Brain microvascular endothelial cell (primary cell): ENCODE measurements at regions not wholly inside any gene's neighbourhood (a gene's known extent, or its start where the extent isn't known, plus 50 kb on each side); places are given as distances from the start of the nearest gene placed in this dataset.

Source experiments
- DNase-seq: peaks from one replicate; pipeline ENCODE4 v3.0.0-alpha.2; 2020
- H3K27ac ChIP-seq: fragments of 250-450 bp; sonication (Bioruptor Pico); 2 replicates; pipeline ENCODE4 v1.5.1; 2020; ENCODE audit warnings: mild to moderate bottlenecking, moderate library complexity
- H3K27me3 ChIP-seq: fragments of 250-450 bp; sonication (Bioruptor Pico); replicated peaks from 2 replicates; pipeline ENCODE4 v1.5.1; 2020; ENCODE audit warnings: mild to moderate bottlenecking
- H3K36me3 ChIP-seq: fragments of 250-450 bp; sonication (Bioruptor Pico); replicated peaks from 2 replicates; pipeline ENCODE4 v1.5.1; 2020; ENCODE audit warnings: mild to moderate bottlenecking
- H3K4me3 ChIP-seq: 2 replicates; pipeline ENCODE4 v1.5.1; 2011; ENCODE audit warnings: low read depth, mild to moderate bottlenecking, control low read depth, low read length, moderate library complexity
- in situ Hi-C: cut with HindIII; loops from 2 replicates; pipeline ENCODE4 v1.10.0; 2017; ENCODE audit warnings: low sequenced_read_pairs, low pct_ligation_motif_present
- TF ChIP-seq, protein P1 (sequence below): IDR thresholded peaks from 2 replicates; pipeline ENCODE4 v1.5.1; 2011; ENCODE audit warnings: low read depth, mild to moderate bottlenecking, moderate library complexity, low read length, control low read depth, inconsistent platforms; ENCODE audit errors: missing control alignments

DNA sequence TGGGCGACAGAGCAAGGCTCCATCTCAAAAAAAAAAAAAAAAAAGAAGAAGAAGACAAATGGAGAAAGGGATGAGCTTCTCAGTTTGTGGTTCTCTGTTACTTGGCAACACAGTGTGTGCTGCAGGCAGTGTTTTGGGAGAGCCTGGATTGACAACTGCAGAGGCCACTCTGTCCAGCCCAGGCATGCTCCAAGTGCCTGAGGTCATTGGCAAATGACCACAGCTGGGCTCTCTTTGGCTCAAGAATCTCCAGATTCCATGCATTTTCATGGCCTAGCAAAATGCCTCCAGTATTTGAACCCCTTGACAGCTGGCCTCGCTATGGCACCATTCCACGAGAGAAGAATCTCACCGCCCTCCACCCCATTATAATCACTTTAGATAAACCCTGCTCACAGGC is 126.2 kb downstream of the ANKRD60 start:
- no peaks in the 10 kb centered on the region for H3K27me3 ChIP-seq
- no peaks in the 10 kb centered on the region for H3K36me3 ChIP-seq
- in situ Hi-C loops = no loop called here
- TF ChIP-seq, protein P1, sequence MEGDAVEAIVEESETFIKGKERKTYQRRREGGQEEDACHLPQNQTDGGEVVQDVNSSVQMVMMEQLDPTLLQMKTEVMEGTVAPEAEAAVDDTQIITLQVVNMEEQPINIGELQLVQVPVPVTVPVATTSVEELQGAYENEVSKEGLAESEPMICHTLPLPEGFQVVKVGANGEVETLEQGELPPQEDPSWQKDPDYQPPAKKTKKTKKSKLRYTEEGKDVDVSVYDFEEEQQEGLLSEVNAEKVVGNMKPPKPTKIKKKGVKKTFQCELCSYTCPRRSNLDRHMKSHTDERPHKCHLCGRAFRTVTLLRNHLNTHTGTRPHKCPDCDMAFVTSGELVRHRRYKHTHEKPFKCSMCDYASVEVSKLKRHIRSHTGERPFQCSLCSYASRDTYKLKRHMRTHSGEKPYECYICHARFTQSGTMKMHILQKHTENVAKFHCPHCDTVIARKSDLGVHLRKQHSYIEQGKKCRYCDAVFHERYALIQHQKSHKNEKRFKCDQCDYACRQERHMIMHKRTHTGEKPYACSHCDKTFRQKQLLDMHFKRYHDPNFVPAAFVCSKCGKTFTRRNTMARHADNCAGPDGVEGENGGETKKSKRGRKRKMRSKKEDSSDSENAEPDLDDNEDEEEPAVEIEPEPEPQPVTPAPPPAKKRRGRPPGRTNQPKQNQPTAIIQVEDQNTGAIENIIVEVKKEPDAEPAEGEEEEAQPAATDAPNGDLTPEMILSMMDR = no peak
- H3K27ac ChIP-seq = no peak overlapping the region
- H3K4me3 ChIP-seq = no peak overlapping the region
- DNase-seq = no peak

DNA sequence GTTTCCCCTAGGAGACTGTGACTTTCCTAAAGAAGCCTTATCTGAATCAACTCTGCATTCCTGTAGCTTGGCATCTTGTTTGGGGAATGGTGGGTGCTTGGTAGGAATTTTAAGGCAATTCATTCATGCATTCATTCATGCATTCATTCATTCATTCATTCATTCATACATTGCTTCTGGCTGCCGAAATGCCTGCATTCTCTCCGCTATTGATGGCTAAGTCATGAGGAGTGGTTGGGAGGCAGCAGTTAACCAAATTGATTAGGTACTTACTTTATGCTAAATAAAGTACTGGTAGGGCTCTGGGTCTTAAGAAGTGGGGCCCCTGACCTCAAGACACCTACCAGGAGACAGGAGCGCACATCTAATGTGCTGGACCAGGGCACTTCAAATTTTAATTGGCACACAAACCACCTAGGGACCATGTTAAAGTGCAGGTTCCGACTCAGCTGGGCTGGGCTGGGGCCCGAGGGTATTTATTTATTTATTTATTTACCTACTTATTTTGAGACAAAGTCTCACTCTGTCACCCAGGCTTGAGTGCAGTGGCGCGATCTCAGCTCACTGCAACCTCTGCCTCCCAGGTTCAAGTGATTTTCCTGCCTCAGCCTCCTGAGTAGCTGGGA is 127.6 kb downstream of the ANKRD60 start:
- Histone ChIP-seq H3K27me3 (no peaks in the 10 kb centered on the region), H3K4me3 (no peak overlapping the region), H3K36me3 (no peaks in the 10 kb centered on the region), H3K27ac (no peak overlapping the region)
- DNase-seq = no peak
- in situ Hi-C loops = no loop called here
- TF ChIP-seq, protein P1 = no peak

DNA sequence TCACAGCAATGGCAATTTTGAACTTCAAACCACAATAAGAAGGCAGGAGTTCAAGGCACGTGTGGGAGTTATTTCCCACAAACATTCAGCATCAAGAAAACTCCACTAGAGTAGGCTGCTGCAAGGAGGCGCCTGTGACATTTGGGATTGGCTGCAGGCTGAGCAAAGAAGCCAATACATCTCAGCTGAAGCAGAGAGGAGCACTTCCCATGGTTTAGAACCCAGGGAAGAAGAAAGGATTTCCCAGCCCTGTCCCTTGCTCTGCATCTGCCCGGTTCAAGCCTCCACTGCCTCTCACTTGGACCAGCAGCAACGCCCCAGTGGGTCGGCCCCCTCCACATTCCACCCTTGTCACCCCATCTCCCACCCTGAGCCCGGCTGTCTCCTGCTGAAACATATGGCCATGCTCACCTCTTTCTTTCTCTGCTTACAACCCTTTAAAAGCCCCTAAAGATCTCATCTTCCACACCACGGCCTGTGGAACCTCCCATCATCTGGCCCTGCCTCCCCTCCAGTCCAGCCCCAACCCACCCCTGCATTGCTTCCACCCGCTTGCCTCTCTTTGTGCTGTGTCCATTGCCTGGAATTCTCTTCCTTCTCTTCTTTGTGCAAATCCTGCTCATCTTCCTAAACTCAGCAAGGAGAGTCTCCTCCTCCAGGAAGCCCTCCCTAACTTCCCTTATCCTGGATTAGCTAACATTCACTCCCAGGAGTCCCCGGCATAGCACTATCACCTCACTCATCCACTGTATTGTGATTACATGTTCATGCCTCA is 128.3 kb downstream of the ANKRD60 start:
- no peaks in the 10 kb centered on the region for H3K36me3 ChIP-seq
- no peak overlapping the region for H3K27ac ChIP-seq
- H3K4me3 ChIP-seq = no peak overlapping the region
- TF ChIP-seq, protein P1 = no peak
- DNase-seq = no peak
- H3K27me3 ChIP-seq = no peaks in the 10 kb centered on the region
- in situ Hi-C loops = no loop called here

DNA sequence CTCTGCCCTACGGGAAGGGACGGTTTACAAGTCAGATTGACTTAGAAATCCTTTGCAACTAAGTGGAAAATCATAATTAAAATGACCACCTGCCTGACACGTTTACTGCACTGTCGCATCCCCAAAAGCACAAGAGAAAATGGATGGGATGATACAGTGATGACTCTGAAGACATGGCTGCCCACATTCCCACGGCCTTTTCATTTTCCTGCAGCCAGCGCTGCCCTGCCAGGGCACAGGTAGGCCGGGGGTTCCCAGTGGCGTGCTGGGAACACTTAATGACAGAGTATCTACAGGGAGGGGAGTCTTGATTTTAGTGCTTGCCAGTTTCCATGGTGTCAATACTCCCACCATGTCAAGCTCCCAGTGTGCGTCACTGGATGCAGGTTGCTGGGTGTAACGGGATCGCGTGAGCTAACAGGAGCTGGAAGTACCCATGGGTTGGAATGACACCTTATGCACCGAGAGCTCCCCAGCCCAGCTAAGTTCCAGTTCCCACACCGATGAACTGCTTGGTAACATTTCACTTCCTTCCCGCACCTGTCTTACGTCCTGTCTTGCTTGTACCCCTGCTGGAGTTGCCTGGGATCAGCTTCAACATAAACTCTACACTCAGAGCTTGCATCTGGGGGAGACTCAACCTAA is 129.0 kb downstream of the ANKRD60 start:
- TF ChIP-seq, protein P1 = no peak
- H3K36me3 ChIP-seq = no peaks in the 10 kb centered on the region
- no peak for DNase-seq
- H3K27ac ChIP-seq = no peak overlapping the region
- H3K4me3 ChIP-seq = no peak overlapping the region
- in situ Hi-C loops = no loop called here
- no peaks in the 10 kb centered on the region for H3K27me3 ChIP-seq

DNA sequence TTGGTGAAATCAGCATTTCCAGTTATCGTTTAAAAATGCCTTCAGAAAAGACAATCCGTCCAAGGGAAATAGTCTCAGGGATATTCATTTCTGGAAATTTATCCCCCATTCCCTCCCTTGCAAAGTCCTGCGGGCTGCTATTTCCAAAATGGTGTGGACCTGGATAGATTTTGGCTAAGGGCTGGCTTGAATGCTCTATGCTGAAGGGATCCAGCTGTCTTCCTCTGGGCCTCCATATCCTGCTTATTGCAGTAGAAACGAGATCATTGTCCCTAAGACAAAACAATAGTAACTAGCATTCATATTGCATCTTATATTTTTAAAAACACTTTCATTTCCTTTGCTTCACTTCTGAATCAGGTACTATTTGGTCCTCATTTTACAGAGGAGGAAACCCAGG is 129.9 kb downstream of the ANKRD60 start:
- Histone ChIP-seq H3K27ac (no peak overlapping the region), H3K27me3 (no peaks in the 10 kb centered on the region), H3K4me3 (no peak overlapping the region), H3K36me3 (no peaks in the 10 kb centered on the region)
- TF ChIP-seq, protein P1 = no peak
- in situ Hi-C loops = no loop called here
- DNase-seq = no peak
